ENCODE measurements at regions not wholly inside any gene's neighbourhood (a gene's known extent, or its start where the extent isn't known, plus 50 kb on each side); places are given as distances from the start of the nearest gene placed in this dataset.
"Not testable (repeated sequence)": the region's sequence is repeated elsewhere in the genome, so short reads cannot be mapped to it uniquely, and the experiment has no call there.

- DNase-seq (ENCODE audit: low read depth, low spot score), result no peak
Measured at GRCh38 chr10:64011912-64012714, 490.9 kb downstream of the REEP3 start.

DNA sequence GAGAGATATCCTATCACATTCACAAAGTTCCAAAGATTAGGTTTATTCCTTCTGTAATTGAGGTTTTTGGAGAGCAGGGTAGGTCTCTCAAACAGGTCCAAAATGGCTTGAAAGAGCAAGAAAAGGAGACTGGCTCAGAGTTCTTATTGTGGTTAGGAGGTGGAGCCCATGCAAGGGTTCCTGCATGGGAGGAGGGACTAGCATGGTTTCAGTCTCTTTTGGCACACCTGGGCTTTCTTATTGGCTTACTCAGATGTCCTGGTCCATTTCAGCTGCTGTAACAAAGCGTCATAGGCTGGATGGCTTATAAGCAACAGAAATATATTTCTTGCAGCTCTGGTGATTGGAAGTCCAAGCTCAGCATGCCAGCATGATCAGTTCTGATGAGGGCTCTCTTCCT is 493.1 kb downstream of the REEP3 start:
- no peak for DNase-seq (ENCODE audit: low read depth, low spot score)

- no peak for DNase-seq (ENCODE audit: low read depth, low spot score)
Measured at GRCh38 chr10:64023926-64024470, 502.8 kb downstream of the REEP3 start.

GRCh38 chr10:64033711-64034110 is 512.5 kb downstream of the REEP3 start:
- no peak for DNase-seq (ENCODE audit: low read depth, low spot score)

DNA sequence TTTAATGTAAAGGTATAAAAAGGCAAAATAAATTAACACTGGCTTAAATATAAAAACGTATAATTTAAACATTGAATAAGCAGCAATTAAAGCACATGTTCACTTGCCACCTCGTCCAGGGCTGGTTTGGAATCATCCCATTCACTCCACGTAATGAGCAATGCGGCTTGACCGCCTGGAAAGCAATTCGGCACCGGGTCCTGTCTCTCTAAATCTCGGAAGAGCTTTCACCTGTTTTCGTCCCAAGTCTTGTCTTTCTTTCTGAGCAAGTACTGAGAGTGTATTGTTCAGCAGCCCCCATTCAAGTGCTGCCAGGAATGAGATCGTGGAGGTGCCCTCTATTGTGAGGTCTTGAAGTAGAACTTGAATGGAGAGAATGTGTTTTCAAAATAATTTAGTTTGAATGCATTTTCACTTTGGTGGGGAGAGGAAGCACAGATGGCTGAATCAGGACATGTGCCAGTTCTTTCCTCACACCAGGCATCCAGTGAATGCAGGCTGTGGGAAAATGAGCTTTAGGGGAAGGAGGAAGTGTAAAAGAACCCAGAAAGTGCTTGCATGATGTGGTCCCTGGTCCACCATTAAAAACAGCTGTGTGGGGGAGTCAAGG is 515.2 kb downstream of the REEP3 start:
- no peak for DNase-seq (ENCODE audit: low read depth, low spot score)

- no peak for DNase-seq (ENCODE audit: low read depth, low spot score)
Measured at GRCh38 chr10:64037071-64037661, 516.0 kb downstream of the REEP3 start.

- no peak for DNase-seq (ENCODE audit: low read depth, low spot score)
Measured at GRCh38 chr10:64038107-64038506, 516.9 kb downstream of the REEP3 start.

DNA sequence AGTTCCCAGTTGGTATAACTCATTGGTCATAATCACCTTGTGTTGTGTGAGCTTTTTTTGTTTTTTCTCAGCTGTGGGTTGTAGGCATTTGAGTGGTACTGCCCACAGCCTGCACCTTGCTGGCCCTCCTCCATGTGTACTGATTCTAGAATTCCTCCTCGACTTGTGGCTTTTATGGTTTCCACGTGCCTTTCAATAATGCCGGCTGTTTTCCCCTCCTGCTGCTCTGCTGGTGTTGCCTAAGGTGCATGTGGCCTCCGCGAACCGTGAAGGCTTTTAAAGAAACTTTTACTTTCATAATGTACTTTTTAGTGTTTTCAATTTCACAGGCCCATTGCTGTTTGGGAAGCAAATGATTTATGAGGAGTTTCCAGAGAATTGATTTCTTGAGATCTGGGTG is 518.0 kb downstream of the REEP3 start:
- DNase-seq (ENCODE audit: low read depth, low spot score), result no peak

GRCh38 chr10:64040781-64041180 is 519.6 kb downstream of the REEP3 start:
- no peak for DNase-seq (ENCODE audit: low read depth, low spot score)

- peak; percentile 33 for DNase-seq (ENCODE audit: low read depth, low spot score)
Measured at GRCh38 chr10:64041185-64041988, 520.2 kb downstream of the REEP3 start.

GRCh38 chr10:64041989-64042490 is 520.8 kb downstream of the REEP3 start:
- no peak for DNase-seq (ENCODE audit: low read depth, low spot score)

DNA sequence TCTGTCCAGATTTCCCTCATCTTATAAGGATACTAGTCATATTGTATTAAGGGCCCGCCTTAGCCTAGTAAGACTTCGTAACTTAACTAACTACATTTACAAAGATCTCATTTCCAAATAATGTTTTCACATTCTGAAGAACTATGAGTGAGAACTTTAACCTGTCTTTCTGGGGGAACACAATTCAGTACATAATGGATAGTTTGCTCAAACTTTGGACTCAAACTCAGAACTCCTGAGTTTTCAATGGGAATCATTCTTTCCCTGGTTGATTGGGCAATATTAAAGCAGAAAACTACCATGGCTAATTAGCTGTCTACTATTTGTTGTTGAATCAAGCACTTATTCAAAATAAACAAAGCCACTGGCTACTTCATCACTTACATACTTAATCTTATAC is 522.9 kb downstream of the REEP3 start:
- DNase-seq (ENCODE audit: low read depth, low spot score), result no peak

DNA sequence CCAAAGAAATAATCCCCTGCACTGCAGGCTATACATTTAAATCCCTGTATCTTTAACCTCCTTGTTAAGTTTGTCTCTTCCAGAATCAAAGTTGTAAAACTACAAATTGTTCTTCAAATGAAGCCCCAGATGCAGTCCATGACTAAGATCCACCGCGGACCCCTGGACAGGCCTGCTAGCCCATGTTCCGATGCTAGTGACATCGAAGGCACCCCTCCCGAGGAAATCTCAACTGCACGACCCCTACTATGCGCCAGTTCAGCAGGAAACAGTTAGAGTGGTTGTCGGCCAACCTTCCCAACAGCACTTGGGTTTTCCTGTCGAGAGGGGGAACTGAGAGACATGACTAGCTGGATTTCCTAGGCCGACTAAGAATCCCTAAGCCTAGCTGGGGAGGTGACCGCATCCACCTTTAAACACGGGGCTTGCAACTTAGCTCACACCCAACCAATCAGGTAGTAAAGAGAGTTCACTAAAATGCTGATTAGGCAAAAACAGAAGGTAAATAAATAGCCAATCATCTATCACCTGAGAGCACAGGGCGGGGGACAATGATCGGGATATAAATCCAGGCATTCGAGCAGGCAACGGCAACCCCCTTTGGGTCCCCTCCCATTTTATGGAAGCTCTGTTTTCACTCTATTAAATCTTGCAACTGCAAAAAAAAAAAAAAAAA is 523.9 kb downstream of the REEP3 start:
- not testable (repeated sequence) for DNase-seq (ENCODE audit: low read depth, low spot score)

GRCh38 chr10:64054392-64054791 is 533.2 kb downstream of the REEP3 start:
- DNase-seq (ENCODE audit: low read depth, low spot score), result no peak

GRCh38 chr10:64059884-64060283 is 538.7 kb downstream of the REEP3 start:
- no peak for DNase-seq (ENCODE audit: low read depth, low spot score)

- DNase-seq (ENCODE audit: low read depth, low spot score), result no peak
Measured at GRCh38 chr10:64060389-64060788, 539.2 kb downstream of the REEP3 start.

DNA sequence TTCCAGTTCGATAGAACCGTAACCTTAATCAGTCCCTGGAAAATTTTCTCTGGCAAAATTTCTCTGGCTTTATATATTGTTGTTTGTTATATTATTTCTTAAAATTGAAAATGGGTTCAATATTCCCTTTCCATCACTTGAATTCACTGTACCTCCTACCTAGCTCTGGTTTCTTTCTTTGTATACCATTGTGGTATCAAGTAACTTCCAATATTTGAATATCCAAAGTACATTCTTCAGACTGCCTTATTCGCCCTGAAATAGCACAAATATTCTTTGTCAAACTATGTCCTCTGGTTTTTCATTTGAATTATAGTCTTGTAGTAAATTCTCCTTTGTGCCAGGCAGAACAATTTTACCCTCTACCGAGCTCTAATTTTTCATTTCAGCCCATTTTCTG is 541.6 kb downstream of the REEP3 start:
- no peak for DNase-seq (ENCODE audit: low read depth, low spot score)

DNA sequence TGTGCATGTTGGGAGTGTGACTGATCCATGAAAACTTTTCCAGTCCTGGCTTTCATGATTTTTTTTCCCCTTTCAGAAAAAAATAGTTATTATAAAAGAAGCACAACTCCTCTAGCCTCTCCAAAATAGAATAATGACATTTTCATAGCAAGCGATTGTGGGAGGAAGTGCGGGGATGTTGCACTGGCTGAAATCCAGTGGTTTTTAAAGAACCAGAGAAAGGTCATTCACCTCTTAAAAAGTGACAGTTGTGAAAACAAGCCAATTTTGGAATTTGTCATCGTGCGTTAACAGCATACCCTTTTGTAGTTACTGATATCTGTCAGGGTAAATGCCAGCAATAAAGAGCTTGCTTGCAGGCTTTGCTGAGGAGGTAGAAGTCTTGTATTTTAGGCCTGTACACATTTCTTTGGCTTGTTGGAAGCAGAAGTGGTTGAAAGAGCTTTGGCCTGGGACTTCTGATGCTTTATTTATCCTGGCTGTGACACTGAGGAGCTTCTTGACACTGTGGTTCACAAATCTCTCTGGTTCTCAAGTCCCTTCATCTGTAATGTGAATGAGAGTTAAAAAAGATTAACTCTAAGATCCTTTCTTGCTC is 545.9 kb downstream of the REEP3 start:
- DNase-seq (ENCODE audit: low read depth, low spot score), result no peak

GRCh38 chr10:64067859-64068258 is 546.7 kb downstream of the REEP3 start:
- no peak for DNase-seq (ENCODE audit: low read depth, low spot score)

- DNase-seq (ENCODE audit: low read depth, low spot score), result no peak
Measured at GRCh38 chr10:64070241-64070640, 549.0 kb downstream of the REEP3 start.

- DNase-seq (ENCODE audit: low read depth, low spot score), result no peak
Measured at GRCh38 chr10:64071218-64071617, 550.0 kb downstream of the REEP3 start.

Measured in iPS DF 19.7 (cell line).